GM19397 (cell line): ENCODE measurements at regions not wholly inside any gene's neighbourhood (a gene's known extent, or its start where the extent isn't known, plus 50 kb on each side); places are given as distances from the start of the nearest gene placed in this dataset.

Experiments used
- ATAC-seq: cut with Tn5 transposase; IDR thresholded peaks from one replicate; pipeline ENCODE4 v1.9.1; 2021; ENCODE audit warnings: mild to moderate bottlenecking, moderate library complexity; ENCODE audit not compliant: unreplicated experiment

- ATAC-seq = no peak
Observed at GRCh38 chr13:107291875-107292274, 723.9 kb upstream of the ARGLU1 start.

- no peak for ATAC-seq
Observed at GRCh38 chr13:107289540-107289939, 721.6 kb upstream of the ARGLU1 start.

GRCh38 chr13:107284173-107284572 is 716.2 kb upstream of the ARGLU1 start:
- no peak for ATAC-seq

- ATAC-seq = no peak
Observed at GRCh38 chr13:107277911-107278310, 710.0 kb upstream of the ARGLU1 start.

GRCh38 chr13:107276936-107277335 is 709.0 kb upstream of the ARGLU1 start:
- no peak for ATAC-seq

- no peak for ATAC-seq
Observed at GRCh38 chr13:107275945-107276614, 708.1 kb upstream of the ARGLU1 start.

GRCh38 chr13:107275312-107275711 is 707.4 kb upstream of the ARGLU1 start:
- ATAC-seq = no peak

GRCh38 chr13:107271227-107271626 is 703.3 kb upstream of the ARGLU1 start:
- no peak for ATAC-seq

GRCh38 chr13:107266657-107267056 is 698.7 kb upstream of the ARGLU1 start:
- ATAC-seq = no peak

- no peak for ATAC-seq
Observed at GRCh38 chr13:107258599-107259187, 690.8 kb upstream of the ARGLU1 start.

- no peak for ATAC-seq
Observed at GRCh38 chr13:107254392-107254791, 686.5 kb upstream of the ARGLU1 start.

- ATAC-seq = no peak
Observed at GRCh38 chr13:107252428-107252827, 684.5 kb upstream of the ARGLU1 start.

GRCh38 chr13:107252021-107252420 is 684.1 kb upstream of the ARGLU1 start:
- ATAC-seq = no peak

- ATAC-seq = no peak
Observed at GRCh38 chr13:107251341-107251740, 683.4 kb upstream of the ARGLU1 start.

GRCh38 chr13:107250628-107251027 is 682.7 kb upstream of the ARGLU1 start:
- no peak for ATAC-seq

GRCh38 chr13:107244241-107244640 is 676.3 kb upstream of the ARGLU1 start:
- no peak for ATAC-seq

- no peak for ATAC-seq
Observed at GRCh38 chr13:107242138-107242537, 674.2 kb upstream of the ARGLU1 start.

GRCh38 chr13:107241381-107241780 is 673.4 kb upstream of the ARGLU1 start:
- no peak for ATAC-seq

GRCh38 chr13:107239213-107239612 is 671.3 kb upstream of the ARGLU1 start:
- ATAC-seq = no peak

GRCh38 chr13:107238262-107238981 is 670.5 kb upstream of the ARGLU1 start:
- ATAC-seq = no peak

- ATAC-seq = no peak
Observed at GRCh38 chr13:107234319-107235073, 666.6 kb upstream of the ARGLU1 start.
